PFSK-1 (cell line): ENCODE measurements at regions not wholly inside any gene's neighbourhood (a gene's known extent, or its start where the extent isn't known, plus 50 kb on each side); places are given as distances from the start of the nearest gene placed in this dataset.

Experiments
- FOXP2 ChIP-seq: optimal IDR thresholded peaks from 2 replicates; pipeline ENCODE3; 2011; ENCODE audit warnings: borderline replicate concordance, control low read depth, inconsistent platforms; ENCODE audit not compliant: insufficient read depth; ENCODE audit errors: extremely low read length, extremely low read depth
- POLR2AphosphoS5 ChIP-seq: IDR thresholded peaks from 2 replicates; pipeline ENCODE4 v1.6.1; 2012; ENCODE audit warnings: low read depth, mild to moderate bottlenecking, control low read depth, low read length, moderate library complexity
- SIN3A ChIP-seq: IDR thresholded peaks from 2 replicates; pipeline ENCODE4 v1.6.1; 2012; ENCODE audit warnings: mild to moderate bottlenecking, low read length, moderate library complexity, borderline replicate concordance; ENCODE audit not compliant: insufficient read depth
- TAF1 ChIP-seq: IDR thresholded peaks from 2 replicates; pipeline ENCODE4 v1.6.1; 2012; ENCODE audit warnings: low read length, control low read depth, borderline replicate concordance; ENCODE audit not compliant: insufficient read depth
- TF ChIP-seq, protein P1 (sequence below), 2 experiments: IDR thresholded peaks; 2 replicates each; pipeline versions ENCODE4 v1.6.1 to v1.8.0; 2011 to 2012; ENCODE audit warnings: low read depth in 2 of 2, low read length in 2 of 2, control low read depth in 1 of 2, inconsistent platforms in 1 of 2, mild to moderate bottlenecking in 1 of 2, moderate library complexity in 1 of 2; ENCODE audit not compliant: insufficient read depth in 1 of 2

GRCh38 chr1:96361961-96362360 lies 359.6 kb upstream of the PTBP2 start:
- TF ChIP-seq, protein P1, sequence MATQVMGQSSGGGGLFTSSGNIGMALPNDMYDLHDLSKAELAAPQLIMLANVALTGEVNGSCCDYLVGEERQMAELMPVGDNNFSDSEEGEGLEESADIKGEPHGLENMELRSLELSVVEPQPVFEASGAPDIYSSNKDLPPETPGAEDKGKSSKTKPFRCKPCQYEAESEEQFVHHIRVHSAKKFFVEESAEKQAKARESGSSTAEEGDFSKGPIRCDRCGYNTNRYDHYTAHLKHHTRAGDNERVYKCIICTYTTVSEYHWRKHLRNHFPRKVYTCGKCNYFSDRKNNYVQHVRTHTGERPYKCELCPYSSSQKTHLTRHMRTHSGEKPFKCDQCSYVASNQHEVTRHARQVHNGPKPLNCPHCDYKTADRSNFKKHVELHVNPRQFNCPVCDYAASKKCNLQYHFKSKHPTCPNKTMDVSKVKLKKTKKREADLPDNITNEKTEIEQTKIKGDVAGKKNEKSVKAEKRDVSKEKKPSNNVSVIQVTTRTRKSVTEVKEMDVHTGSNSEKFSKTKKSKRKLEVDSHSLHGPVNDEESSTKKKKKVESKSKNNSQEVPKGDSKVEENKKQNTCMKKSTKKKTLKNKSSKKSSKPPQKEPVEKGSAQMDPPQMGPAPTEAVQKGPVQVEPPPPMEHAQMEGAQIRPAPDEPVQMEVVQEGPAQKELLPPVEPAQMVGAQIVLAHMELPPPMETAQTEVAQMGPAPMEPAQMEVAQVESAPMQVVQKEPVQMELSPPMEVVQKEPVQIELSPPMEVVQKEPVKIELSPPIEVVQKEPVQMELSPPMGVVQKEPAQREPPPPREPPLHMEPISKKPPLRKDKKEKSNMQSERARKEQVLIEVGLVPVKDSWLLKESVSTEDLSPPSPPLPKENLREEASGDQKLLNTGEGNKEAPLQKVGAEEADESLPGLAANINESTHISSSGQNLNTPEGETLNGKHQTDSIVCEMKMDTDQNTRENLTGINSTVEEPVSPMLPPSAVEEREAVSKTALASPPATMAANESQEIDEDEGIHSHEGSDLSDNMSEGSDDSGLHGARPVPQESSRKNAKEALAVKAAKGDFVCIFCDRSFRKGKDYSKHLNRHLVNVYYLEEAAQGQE (IDR thresholded peaks at IDR 0.05; ENCODE audit: insufficient read depth in 1 of 2, low read depth in 2 of 2, low read length in 2 of 2): no peak
- TF ChIP-seq SIN3A (no peak), FOXP2 (no peak), POLR2AphosphoS5 (no peak), TAF1 (no peak)

GRCh38 chr1:96362623-96363022 lies 359.0 kb upstream of the PTBP2 start:
- no peak for TF ChIP-seq POLR2AphosphoS5
- TF ChIP-seq TAF1: no peak
- TF ChIP-seq SIN3A: no peak
- TF ChIP-seq, protein P1 (IDR thresholded peaks at IDR 0.05; ENCODE audit: insufficient read depth in 1 of 2, low read depth in 2 of 2, low read length in 2 of 2): no peak
- no peak for TF ChIP-seq FOXP2

DNA sequence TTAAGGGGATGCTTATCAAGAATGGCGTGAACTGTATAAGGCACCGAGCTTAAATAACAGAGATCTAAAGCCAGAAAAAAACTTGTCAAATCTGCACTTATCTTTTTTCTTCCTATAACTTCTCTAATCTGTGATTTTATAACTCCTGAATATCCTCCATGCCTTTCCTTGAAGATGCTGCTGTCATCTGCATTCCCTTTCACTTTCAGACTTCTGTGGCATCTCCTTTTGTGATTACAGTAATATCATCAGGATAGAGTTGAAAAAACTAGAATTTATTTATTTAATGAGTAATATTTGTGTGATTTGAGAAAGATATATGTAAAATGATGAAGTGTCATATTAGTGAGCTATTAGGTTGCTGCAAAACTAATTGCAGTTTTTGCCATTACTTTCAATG lies 357.8 kb upstream of the PTBP2 start:
- TF ChIP-seq TAF1: no peak
- no peak for TF ChIP-seq FOXP2
- TF ChIP-seq SIN3A: no peak
- TF ChIP-seq, protein P1 (IDR thresholded peaks at IDR 0.05; ENCODE audit: insufficient read depth in 1 of 2, low read depth in 2 of 2, low read length in 2 of 2): no peak
- TF ChIP-seq POLR2AphosphoS5: no peak

- TF ChIP-seq SIN3A (no peak), TAF1 (no peak), FOXP2 (no peak), POLR2AphosphoS5 (no peak)
- TF ChIP-seq, protein P1 (IDR thresholded peaks at IDR 0.05; ENCODE audit: insufficient read depth in 1 of 2, low read depth in 2 of 2, low read length in 2 of 2): no peak
Measured at GRCh38 chr1:96364576-96364975, 357.0 kb upstream of the PTBP2 start.

GRCh38 chr1:96365076-96365475 lies 356.5 kb upstream of the PTBP2 start:
- no peak for TF ChIP-seq SIN3A
- TF ChIP-seq FOXP2: no peak
